Panc1 (cell line): ENCODE measurements at regions not wholly inside any gene's neighbourhood (a gene's known extent, or its start where the extent isn't known, plus 50 kb on each side); places are given as distances from the start of the nearest gene placed in this dataset.

Source experiments
- SIN3A ChIP-seq: IDR thresholded peaks from 2 replicates; pipeline ENCODE4 v1.6.1; 2012; ENCODE audit warnings: low read depth, mild to moderate bottlenecking, low read length, moderate library complexity, borderline replicate concordance; ENCODE audit not compliant: insufficient read depth
- TCF7L2 ChIP-seq: IDR thresholded peaks from 2 replicates; pipeline ENCODE4 v1.6.1; 2011; ENCODE audit warnings: mild to moderate bottlenecking, low read depth, low read length, inconsistent platforms
- TF ChIP-seq, protein P1 (sequence below): fragments of 450-650 bp; IDR thresholded peaks from 2 replicates; pipeline ENCODE4 v1.5.1; 2017; ENCODE audit warnings: mild to moderate bottlenecking
- TF ChIP-seq, protein P2 (sequence below), 2 experiments: IDR thresholded peaks; 2 replicates each; pipeline ENCODE4 v1.6.1; 2011 to 2012; ENCODE audit warnings: low read depth in 2 of 2, control low read depth in 1 of 2, low read length in 1 of 2, mild to moderate bottlenecking in 1 of 2, moderate library complexity in 1 of 2; ENCODE audit not compliant: insufficient read depth in 1 of 2

DNA sequence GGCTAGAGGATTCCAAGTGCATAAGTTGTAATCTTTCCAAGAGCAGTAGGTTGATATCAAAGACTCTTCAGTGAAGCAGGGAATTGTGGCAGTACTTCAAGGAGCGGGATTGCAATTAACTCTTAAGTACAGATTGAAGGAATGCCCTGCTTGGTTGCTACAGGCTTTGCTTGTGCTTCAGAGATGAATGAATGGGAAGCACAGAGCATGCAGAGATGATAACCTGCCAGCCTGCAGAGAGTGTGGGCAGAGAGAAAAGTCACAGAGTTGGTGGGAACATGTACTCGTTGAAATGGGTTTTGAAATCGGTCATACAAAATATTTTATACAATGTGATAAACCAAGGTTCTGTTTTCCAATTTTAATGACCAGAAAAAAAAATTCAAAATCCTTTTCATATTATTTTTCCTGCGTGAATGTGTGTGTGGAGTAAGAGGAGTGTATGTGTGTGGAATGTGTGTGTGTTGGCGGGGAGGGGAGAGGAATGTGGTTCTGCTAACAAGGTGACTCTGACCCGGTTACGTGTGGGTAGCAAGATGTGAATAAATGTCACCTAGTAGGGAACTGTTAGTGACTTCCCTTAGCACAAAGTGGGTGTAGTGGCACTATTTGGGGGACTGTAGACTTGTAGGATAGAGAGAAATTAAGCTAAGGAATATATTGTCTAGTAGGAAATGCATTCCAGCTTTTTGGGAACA, 697.8 kb downstream of the GATA3 start:
- TF ChIP-seq TCF7L2: no peak
- TF ChIP-seq, protein P1, sequence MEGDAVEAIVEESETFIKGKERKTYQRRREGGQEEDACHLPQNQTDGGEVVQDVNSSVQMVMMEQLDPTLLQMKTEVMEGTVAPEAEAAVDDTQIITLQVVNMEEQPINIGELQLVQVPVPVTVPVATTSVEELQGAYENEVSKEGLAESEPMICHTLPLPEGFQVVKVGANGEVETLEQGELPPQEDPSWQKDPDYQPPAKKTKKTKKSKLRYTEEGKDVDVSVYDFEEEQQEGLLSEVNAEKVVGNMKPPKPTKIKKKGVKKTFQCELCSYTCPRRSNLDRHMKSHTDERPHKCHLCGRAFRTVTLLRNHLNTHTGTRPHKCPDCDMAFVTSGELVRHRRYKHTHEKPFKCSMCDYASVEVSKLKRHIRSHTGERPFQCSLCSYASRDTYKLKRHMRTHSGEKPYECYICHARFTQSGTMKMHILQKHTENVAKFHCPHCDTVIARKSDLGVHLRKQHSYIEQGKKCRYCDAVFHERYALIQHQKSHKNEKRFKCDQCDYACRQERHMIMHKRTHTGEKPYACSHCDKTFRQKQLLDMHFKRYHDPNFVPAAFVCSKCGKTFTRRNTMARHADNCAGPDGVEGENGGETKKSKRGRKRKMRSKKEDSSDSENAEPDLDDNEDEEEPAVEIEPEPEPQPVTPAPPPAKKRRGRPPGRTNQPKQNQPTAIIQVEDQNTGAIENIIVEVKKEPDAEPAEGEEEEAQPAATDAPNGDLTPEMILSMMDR: no peak
- no peak for TF ChIP-seq SIN3A
- TF ChIP-seq, protein P2, sequence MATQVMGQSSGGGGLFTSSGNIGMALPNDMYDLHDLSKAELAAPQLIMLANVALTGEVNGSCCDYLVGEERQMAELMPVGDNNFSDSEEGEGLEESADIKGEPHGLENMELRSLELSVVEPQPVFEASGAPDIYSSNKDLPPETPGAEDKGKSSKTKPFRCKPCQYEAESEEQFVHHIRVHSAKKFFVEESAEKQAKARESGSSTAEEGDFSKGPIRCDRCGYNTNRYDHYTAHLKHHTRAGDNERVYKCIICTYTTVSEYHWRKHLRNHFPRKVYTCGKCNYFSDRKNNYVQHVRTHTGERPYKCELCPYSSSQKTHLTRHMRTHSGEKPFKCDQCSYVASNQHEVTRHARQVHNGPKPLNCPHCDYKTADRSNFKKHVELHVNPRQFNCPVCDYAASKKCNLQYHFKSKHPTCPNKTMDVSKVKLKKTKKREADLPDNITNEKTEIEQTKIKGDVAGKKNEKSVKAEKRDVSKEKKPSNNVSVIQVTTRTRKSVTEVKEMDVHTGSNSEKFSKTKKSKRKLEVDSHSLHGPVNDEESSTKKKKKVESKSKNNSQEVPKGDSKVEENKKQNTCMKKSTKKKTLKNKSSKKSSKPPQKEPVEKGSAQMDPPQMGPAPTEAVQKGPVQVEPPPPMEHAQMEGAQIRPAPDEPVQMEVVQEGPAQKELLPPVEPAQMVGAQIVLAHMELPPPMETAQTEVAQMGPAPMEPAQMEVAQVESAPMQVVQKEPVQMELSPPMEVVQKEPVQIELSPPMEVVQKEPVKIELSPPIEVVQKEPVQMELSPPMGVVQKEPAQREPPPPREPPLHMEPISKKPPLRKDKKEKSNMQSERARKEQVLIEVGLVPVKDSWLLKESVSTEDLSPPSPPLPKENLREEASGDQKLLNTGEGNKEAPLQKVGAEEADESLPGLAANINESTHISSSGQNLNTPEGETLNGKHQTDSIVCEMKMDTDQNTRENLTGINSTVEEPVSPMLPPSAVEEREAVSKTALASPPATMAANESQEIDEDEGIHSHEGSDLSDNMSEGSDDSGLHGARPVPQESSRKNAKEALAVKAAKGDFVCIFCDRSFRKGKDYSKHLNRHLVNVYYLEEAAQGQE (IDR thresholded peaks at IDR 0.05; ENCODE audit: insufficient read depth in 1 of 2, low read depth in 2 of 2, low read length in 1 of 2): no peak
